GM18520 (cell line): ENCODE measurements at regions not wholly inside any gene's neighbourhood (a gene's known extent, or its start where the extent isn't known, plus 50 kb on each side); places are given as distances from the start of the nearest gene placed in this dataset.
"Not testable (repeated sequence)": the region's sequence is repeated elsewhere in the genome, so short reads cannot be mapped to it uniquely, and the experiment has no call there.

ENCODE experiments used
- ATAC-seq: cut with Tn5 transposase; IDR thresholded peaks from one replicate; pipeline ENCODE4 v1.9.1; 2021; ENCODE audit not compliant: unreplicated experiment

- ATAC-seq, result no peak
Measured at GRCh38 chr6:12476484-12476883, 186.3 kb downstream of the EDN1 start.

- ATAC-seq, result no peak
Measured at GRCh38 chr6:12477616-12478015, 187.5 kb downstream of the EDN1 start.

GRCh38 chr6:12478921-12479320 is 188.8 kb downstream of the EDN1 start:
- ATAC-seq, result no peak

GRCh38 chr6:12479451-12479850 is 189.3 kb downstream of the EDN1 start:
- no peak for ATAC-seq

- ATAC-seq, result no peak
Measured at GRCh38 chr6:12479881-12480280, 189.7 kb downstream of the EDN1 start.

GRCh38 chr6:12480379-12480778 is 190.2 kb downstream of the EDN1 start:
- no peak for ATAC-seq

- ATAC-seq, result no peak
Measured at GRCh38 chr6:12481292-12481691, 191.1 kb downstream of the EDN1 start.

GRCh38 chr6:12481850-12482249 is 191.7 kb downstream of the EDN1 start:
- ATAC-seq, result no peak

- no peak for ATAC-seq
Measured at GRCh38 chr6:12482386-12483375, 192.5 kb downstream of the EDN1 start.

- ATAC-seq, result no peak
Measured at GRCh38 chr6:12483712-12484111, 193.6 kb downstream of the EDN1 start.

- no peak for ATAC-seq
Measured at GRCh38 chr6:12484519-12484918, 194.4 kb downstream of the EDN1 start.

- ATAC-seq, result no peak
Measured at GRCh38 chr6:12485226-12485764, 195.1 kb downstream of the EDN1 start.

- ATAC-seq, result no peak
Measured at GRCh38 chr6:12485837-12486236, 195.7 kb downstream of the EDN1 start.

- no peak for ATAC-seq
Measured at GRCh38 chr6:12490351-12490903, 200.3 kb downstream of the EDN1 start.

- no peak for ATAC-seq
Measured at GRCh38 chr6:12490904-12491571, 200.9 kb downstream of the EDN1 start.

GRCh38 chr6:12492929-12493328 is 202.8 kb downstream of the EDN1 start:
- ATAC-seq, result not testable (repeated sequence)

- no peak for ATAC-seq
Measured at GRCh38 chr6:12493446-12493845, 203.3 kb downstream of the EDN1 start.

- no peak for ATAC-seq
Measured at GRCh38 chr6:12494161-12494560, 204.0 kb downstream of the EDN1 start.

GRCh38 chr6:12501990-12502389 is 211.8 kb downstream of the EDN1 start:
- ATAC-seq, result no peak

- ATAC-seq, result no peak
Measured at GRCh38 chr6:12504325-12504966, 212.1 kb upstream of the PHACTR1 start.

- ATAC-seq, result no peak
Measured at GRCh38 chr6:12505486-12505885, 211.1 kb upstream of the PHACTR1 start.
